ENCODE measurements at regions not wholly inside any gene's neighbourhood (a gene's known extent, or its start where the extent isn't known, plus 50 kb on each side); places are given as distances from the start of the nearest gene placed in this dataset.
"Not testable (repeated sequence)": the region's sequence is repeated elsewhere in the genome, so short reads cannot be mapped to it uniquely, and the experiment has no call there.

DNA sequence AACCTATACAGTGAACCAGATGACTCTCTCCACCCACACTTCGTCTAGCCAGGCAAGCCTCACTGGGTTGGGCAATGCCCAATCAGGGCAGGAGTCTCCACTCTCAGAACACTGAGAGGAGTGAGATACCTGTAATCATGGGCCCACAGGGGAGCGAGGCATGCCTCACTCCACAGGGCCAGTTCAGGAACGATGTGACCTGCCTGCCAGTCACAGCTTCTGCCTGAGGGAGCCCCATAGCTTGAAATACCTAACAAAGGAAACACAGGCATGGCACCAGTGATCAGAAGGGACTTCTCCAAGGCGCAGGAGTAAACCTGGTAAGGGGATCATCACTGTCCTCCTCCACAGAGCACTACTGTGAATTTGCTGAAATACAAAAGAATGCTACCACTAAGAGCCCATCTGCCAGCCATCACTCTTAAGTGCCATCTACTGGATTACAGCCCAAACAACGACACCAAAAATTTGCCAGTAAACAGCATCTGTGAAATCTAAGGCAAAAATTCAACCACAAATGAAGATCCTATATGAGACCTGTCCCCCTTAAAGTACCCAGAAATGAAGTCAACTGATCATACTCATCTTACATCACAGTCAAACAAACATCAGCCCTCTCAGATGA, 689.9 kb upstream of the SEMA6D start:
- DNase-seq (ENCODE audit: extremely low read depth in 1 of 2, low read depth in 1 of 2): no peak

GRCh38 chr15:47035475-47036406, 681.6 kb upstream of the SEMA6D start:
- DNase-seq (ENCODE audit: extremely low read depth in 1 of 2, low read depth in 1 of 2): no peak

GRCh38 chr15:47037003-47037402, 680.3 kb upstream of the SEMA6D start:
- DNase-seq (ENCODE audit: extremely low read depth in 1 of 2, low read depth in 1 of 2): no peak

DNA sequence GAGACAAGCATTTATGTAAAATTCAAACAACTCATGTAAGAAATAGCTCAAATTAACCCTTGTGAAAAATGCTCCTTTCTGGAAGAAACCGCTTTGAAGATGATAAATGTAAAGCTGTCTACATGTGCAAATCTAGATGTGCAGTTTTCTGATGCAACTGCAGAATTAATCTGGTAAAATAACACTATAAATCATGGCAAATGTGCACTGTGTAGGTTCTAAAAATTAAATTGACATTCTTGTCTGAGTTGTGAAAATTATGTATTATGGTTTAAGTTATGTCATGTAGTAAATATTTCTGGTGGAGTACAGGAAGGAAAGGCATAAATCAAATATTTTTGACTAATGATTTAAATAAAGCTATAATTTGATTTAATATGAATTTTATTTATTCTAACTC, 678.1 kb upstream of the SEMA6D start:
- DNase-seq (ENCODE audit: extremely low read depth in 1 of 2, low read depth in 1 of 2): no peak

GRCh38 chr15:47041301-47041700, 676.0 kb upstream of the SEMA6D start:
- no peak for DNase-seq (ENCODE audit: extremely low read depth in 1 of 2, low read depth in 1 of 2)

- DNase-seq (ENCODE audit: extremely low read depth in 1 of 2, low read depth in 1 of 2): not testable (repeated sequence)
These were observed 669.3 kb upstream of the SEMA6D start for GRCh38 chr15:47047981-47048380.

DNA sequence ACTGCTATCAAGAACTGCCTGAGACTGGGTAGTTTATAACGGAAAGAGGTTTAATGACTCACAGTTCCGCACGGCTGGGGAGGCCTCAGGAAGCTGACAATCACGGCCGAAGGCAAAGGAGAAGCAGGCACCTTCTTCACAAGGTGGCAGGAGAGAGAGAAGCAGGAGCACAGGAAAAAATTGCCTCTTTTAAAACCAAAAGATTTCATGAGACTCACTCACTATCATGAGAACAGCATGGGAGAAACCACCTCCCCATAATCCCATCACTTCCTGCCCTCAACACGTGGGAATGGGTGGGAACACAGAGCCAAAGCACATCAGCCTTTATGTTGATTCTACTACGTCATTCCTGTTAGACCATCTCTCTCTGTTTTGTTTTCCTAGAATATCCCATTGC, 650.9 kb upstream of the SEMA6D start:
- DNase-seq (ENCODE audit: extremely low read depth in 1 of 2, low read depth in 1 of 2): no peak

DNA sequence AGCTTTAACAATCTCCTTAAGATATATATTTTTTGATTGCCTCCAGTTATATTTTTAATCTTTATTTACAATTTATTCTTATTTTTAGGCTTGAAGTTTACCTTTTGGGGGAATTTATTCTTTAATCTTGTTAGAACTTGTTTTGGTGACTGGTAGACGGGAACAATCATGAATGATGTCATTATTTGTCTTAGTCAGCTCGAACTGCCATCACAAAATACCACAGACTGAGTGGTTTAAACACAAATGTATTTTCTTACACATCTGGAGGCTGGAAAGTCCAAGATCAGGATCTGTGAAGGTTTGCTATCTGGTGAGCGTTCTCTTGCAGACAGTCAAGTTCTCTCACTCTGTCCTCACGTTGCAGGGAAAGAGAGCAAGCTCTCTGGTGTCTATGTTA, 639.5 kb upstream of the SEMA6D start:
- not testable (repeated sequence) for DNase-seq (ENCODE audit: extremely low read depth in 1 of 2, low read depth in 1 of 2)

DNA sequence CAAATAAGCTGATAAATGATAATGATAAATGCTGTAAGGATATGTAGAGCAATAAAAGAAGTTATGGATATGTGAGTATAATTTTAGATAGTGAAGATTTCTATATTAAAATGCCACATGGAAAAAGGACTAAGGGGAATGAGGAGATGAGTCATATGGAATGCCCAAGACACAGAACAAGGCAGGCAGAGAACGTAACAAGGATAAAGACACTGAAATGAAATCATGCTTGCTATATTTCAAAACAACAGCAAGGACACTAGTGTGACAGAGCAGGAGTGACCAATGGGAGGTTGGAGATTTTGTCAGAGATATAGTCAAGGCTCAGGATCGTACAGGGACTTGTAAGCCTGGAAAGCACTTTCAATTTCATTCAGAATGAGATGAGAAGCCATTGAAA, 621.5 kb upstream of the SEMA6D start:
- no peak for DNase-seq (ENCODE audit: extremely low read depth in 1 of 2, low read depth in 1 of 2)

- not testable (repeated sequence) for DNase-seq (ENCODE audit: extremely low read depth in 1 of 2, low read depth in 1 of 2)
These were observed 618.8 kb upstream of the SEMA6D start for GRCh38 chr15:47098526-47098925.

- not testable (repeated sequence) for DNase-seq (ENCODE audit: extremely low read depth in 1 of 2, low read depth in 1 of 2)
These were observed 617.5 kb upstream of the SEMA6D start for GRCh38 chr15:47099801-47100200.

DNA sequence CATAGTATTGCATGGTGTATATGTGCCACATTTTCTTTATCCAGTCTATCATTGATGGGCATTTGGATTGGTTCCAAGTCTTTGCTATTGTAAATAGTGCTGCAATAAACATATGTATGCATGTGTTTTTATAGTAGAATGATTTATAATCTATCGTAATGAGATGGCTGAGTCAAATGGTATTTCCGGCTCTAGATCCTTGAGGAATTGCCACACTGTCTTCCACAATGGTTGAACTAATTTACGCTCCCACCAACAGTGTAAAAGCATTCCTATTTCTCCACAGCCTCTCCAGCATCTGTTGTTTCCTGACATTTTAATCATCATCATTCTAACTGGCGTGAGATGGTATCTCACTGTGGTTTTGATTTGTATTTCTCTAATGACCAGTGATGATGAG, 608.5 kb upstream of the SEMA6D start:
- DNase-seq (ENCODE audit: extremely low read depth in 1 of 2, low read depth in 1 of 2): not testable (repeated sequence)

DNA sequence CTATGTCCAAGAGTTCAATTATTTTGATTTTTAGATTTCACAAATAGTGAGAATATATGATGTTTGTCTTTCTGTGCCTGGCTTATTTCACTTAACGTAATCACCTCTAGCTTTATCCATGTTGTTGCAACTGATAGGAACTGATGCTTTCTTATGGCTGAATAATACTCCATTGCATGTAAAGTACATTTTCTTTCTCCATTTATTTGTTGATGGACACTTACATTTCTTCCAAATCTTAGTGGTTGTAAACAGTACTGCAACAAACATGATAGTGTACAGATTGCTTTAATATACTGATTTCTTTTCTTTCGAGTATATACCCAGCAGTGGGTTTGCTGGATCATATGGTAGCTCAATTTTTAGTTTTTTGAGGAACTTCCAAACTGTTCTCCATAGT, 600.6 kb upstream of the SEMA6D start:
- DNase-seq (ENCODE audit: extremely low read depth in 1 of 2, low read depth in 1 of 2): no peak

DNA sequence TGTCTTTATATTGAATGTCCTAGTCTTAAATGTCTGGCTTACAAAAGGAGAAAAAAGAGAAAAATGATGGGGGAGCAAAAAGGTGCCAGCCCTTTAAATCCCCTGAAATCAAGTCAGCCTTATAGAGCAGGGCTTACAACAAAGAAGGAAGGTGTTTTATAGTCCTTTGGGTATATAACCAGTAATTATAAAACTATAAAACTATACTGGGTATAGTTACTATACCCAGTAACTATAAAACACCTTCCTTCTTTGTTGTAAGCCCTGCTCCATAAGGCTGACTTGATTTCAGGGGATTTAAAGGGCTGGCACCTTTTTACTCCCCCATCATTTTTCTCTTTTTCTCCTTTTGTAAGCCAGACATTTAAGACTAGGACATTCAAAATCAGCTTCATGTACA, 598.0 kb upstream of the SEMA6D start:
- no peak for DNase-seq (ENCODE audit: extremely low read depth in 1 of 2, low read depth in 1 of 2)

GRCh38 chr15:47124430-47125102, 592.7 kb upstream of the SEMA6D start:
- DNase-seq (ENCODE audit: extremely low read depth in 1 of 2, low read depth in 1 of 2): no peak

- no peak for DNase-seq (ENCODE audit: extremely low read depth in 1 of 2, low read depth in 1 of 2)
These were observed 588.3 kb upstream of the SEMA6D start for GRCh38 chr15:47129033-47129432.

- DNase-seq (ENCODE audit: extremely low read depth in 1 of 2, low read depth in 1 of 2): not testable (repeated sequence)
These were observed 585.9 kb upstream of the SEMA6D start for GRCh38 chr15:47131450-47131849.

DNA sequence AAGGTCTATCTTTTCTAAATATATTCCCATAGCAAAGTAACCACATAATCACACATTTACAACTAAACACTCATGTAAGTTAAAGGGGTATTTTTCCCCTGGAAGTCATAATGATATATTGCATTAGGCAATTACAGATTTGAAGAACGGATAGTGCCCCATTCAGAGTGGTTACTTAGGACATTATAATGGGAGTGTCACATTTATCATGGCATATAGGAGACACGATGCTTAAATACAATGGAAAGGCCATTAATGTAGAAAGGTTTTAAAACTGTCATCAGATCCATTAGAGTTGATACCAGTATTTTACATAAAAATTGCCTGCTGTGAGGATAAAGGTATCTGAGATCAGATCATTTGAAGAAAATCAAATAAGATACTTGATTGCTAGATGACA, 582.0 kb upstream of the SEMA6D start:
- no peak for DNase-seq (ENCODE audit: extremely low read depth in 1 of 2, low read depth in 1 of 2)

DNA sequence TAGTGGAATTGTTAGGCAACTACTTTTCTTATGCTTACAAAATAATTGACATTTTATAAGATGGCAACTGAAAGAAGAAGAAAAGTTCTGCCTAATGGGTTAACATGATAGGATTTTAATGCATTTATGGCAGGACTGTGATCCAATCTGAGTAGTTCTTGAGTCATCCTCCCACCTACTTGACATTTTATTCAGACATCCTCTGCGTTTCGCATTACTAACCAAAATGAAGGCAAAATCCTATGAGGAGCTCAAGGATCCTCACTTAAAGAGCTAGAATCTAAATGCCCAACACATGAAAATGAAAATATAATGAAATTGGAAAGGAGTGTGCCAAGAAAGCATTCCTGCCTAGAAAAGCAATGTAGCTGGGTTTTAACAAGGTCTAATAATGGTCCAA, 581.1 kb upstream of the SEMA6D start:
- no peak for DNase-seq (ENCODE audit: extremely low read depth in 1 of 2, low read depth in 1 of 2)

GRCh38 chr15:47139965-47140364, 577.3 kb upstream of the SEMA6D start:
- DNase-seq (ENCODE audit: extremely low read depth in 1 of 2, low read depth in 1 of 2): no peak

DNA sequence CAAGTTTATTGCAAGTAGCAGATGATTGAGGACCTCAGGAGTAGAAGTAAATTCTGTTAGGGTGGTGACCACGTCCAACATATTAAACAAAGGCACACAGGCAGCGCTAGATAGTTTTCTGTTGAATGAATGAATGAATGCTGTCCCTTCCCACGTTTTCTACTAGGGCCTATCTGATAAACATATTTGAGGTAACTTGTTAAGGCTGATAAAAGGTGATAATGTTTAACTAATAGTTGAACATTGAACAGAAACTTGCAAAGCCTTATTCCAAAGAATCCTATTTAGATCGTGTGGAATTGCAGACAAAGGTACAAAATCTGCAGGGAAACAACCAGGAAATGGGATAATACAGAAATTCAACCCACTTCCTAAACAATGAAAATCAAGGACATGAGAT, 559.5 kb upstream of the SEMA6D start:
- no peak for DNase-seq (ENCODE audit: extremely low read depth in 1 of 2, low read depth in 1 of 2)

GRCh38 chr15:47158573-47158972, 558.7 kb upstream of the SEMA6D start:
- no peak for DNase-seq (ENCODE audit: extremely low read depth in 1 of 2, low read depth in 1 of 2)
